NCI-H146 (cell line): ENCODE measurements at regions not wholly inside any gene's neighbourhood (a gene's known extent, or its start where the extent isn't known, plus 50 kb on each side); places are given as distances from the start of the nearest gene placed in this dataset.
"Not testable (repeated sequence)": the region's sequence is repeated elsewhere in the genome, so short reads cannot be mapped to it uniquely, and the experiment has no call there.

Source experiments
- DNase-seq: peaks from one replicate; lab custom pipeline; 2025; lab: John Stamatoyannopoulos, UW

- no peak for DNase-seq
Observed at GRCh38 chr7:96770758-96771157, 61.1 kb upstream of the SEM1 start.

DNA sequence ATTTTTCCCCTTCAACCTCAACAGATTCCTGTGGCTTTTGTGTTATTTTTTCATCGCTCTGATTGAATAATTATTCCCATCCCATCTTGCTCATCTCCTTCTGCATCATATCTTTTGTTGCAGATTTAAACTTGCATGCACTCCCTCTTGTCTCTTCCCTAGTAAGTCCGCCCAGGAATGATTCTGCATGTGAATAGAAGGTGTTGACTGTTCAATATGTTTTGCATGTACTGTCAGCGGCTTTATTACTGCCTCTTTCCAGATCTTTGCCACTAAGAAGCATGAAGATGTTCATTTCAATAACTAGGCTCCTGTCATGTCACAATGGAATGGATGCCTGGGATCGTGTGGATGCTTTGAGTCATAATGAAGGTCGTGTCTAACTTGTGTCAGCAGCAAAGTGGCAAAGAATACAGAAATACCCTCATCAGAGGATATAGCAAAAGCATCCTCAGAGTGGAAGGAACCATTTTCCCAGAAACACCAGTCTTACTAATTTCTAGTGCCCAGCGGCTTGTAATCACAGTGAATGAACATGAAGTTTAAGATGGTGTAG, 62.6 kb upstream of the SEM1 start:
- no peak for DNase-seq

DNA sequence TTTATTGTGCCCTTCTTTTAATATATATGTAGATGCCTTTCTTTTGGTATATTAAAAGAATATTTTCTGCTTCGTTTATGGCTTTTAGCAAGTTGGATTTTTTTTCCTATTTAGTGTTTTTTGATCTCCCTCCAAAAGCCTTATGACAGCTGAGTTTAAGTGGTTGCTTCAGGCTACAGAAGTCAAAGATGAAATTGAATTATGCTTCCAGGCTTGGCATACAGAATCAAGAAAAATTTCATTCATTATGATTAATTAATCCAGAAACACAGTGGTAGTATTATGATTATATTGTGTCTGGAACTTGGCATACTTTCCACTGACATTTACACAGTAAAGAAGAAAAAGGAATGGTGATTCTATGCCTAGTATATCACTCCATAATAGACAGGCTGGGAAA, 63.8 kb upstream of the SEM1 start:
- no peak for DNase-seq

GRCh38 chr7:96774358-96774757, 64.7 kb upstream of the SEM1 start:
- DNase-seq: no peak

DNA sequence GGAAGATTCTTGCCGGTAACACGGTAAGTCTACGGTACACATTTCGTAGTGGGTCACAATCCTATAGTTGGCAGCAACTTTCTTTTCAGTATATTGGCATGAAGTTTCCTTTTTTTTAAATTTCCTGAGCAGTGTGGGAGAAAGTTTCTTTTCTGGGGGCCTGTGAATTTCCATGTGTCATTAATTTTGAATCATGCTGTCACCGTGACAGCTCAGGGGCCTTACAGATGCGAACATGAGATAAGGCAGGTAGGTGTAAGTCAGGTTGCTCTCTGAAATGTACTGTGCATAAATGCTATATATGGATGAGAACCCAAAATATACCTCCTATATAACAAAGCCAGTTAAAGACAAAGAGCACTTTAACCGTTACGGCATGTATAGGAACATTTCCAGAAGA, 65.4 kb upstream of the SEM1 start:
- no peak for DNase-seq

DNA sequence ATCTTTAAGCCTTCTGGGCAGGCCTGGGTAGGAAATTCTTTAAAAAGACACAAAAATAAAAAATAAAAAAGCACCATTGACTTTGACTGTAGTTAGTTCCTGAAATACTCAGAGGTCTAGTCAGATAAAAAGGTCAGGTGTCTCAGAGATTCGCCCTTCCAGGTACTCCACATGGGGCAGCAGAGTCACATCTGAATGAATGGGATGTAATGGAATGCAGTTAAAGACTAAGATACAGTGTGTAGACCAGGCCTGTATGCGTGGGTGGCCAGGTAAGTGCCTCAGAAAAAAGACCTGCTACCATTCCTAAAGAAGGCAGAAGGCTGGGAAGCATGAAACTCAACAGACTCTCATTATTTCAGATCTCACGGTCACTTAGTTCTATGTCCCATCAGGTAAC, 68.6 kb upstream of the SEM1 start:
- DNase-seq: no peak

GRCh38 chr7:96781919-96782318, 72.3 kb upstream of the SEM1 start:
- DNase-seq: no peak

DNA sequence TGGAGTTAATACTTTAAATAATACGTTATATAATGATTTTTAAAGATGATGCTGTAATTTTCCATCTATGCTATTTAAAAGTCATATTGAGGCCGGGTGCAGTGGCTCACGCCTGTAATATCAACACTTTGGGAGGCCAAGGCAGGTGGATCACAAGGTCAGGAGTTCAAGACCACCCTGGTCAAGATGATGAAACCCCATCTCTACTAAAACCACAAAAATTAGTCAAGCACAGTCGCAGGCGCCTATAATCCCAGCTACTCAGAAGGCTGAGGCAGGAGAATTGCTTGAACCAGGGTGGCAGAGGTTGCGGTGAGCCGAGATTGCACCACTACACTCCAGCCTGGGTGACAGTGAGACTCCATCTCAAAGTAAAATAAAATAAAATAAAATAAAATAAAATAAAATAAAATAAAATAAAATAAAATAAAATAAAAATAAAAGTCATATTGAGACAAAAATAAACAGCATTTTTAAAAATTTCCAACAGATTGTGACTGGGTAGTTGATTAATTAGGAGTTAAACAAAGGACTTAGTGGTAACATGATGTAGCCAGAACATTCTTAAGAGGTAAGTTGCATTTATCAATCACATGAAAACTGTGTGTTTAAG, 73.1 kb upstream of the SEM1 start:
- DNase-seq: not testable (repeated sequence)

GRCh38 chr7:96784597-96784996, 75.0 kb upstream of the SEM1 start:
- no peak for DNase-seq

- peak; percentile 76 for DNase-seq
Observed at GRCh38 chr7:96786261-96786997, 76.8 kb upstream of the SEM1 start.

DNA sequence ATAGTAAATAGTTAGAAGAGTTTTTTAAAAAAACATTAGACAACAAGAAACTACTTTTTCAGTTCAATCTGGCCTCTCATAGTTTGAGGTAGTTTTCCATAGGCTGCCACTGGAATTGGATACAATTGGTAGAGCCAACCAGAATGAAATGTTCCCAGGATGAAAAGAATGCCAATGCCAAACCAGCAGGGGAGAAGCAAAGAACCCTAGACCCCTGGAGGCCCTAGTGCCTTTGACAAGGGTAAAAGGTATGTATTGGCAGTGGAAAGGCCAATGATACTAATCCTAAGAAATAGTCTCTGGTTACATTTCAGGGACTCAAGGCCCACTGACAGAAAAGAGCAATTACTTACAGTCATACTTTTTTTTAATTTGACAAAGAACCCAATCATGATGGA, 77.4 kb upstream of the SEM1 start:
- no peak for DNase-seq

- no peak for DNase-seq
Observed at GRCh38 chr7:96789914-96790313, 80.3 kb upstream of the SEM1 start.

GRCh38 chr7:96792115-96792514, 82.5 kb upstream of the SEM1 start:
- no peak for DNase-seq

DNA sequence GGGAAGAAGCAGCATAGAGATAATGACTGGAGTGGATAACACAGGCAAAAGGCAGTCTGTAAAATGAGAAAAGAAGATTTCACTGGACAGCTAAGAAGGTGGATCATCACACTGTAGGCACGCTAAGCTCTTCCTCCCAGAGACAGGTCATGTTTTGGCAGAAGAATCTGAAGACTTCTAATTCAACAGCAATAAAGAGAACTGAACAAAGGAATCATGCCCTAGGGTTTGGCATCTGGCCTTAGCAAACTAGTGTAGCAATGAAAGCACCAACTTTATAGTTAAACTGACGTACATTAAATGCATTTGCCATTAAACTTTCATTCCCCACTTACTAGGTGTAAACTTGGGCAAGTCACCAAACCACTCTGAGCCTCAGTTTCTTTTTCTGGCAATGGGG, 84.4 kb upstream of the SEM1 start:
- no peak for DNase-seq

- DNase-seq: no peak
Observed at GRCh38 chr7:96800122-96800521, 90.5 kb upstream of the SEM1 start.

DNA sequence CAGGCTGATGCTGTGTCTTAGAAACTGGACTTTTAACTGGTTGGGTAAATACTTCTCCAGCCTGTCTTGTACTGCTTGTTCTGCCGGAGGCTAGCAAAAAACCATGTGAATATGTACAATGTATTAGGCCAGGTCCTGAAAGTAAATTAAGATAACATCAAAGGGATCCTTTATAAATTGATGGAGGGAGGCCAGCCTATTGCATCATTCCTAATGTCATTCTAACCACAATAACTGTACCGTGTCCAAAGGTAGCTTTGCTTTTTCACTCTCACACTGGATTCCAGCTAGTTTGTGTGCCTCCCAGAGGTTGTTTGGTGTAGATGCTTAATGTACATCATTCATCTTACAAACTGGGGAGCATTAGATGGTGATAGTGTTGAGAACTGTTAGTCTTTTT, 91.2 kb upstream of the SEM1 start:
- DNase-seq: no peak

- DNase-seq: no peak
Observed at GRCh38 chr7:96819111-96819700, 109.6 kb upstream of the SEM1 start.

DNA sequence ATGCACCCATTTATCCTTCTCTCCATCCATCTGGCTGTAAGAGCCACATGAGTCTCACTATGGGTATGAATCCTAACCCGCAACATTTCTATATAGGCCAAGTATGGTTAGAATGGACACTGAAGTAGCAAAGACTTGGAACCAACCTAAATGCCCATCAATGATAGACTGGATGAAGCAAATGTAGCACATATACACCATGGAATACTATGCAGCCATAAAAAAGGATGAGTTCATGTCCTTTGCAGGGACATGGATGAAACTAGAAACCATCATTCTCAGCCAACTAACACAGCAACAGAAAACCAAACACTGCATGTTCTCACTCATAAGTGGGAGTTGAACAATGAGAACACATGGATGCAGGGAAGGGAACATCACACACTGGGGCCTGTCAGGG, 111.5 kb upstream of the SEM1 start:
- not testable (repeated sequence) for DNase-seq

DNA sequence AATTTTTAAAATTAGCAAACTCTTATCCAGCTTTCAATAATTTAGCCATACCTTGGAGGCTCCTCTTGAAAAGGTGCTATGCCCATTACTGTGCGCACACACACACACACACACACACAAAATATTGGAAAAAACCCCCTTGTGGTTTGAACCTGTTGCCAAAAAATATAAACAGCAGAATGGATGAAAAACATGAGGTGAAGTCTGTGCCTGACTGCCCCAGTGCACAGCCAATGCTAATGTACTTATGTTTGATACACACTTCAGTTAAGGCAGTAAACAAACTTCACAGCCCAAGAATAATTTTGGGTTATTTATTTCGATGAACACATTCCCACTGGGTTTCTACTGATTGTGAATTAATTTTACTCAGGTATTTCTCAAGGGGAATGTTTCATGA, 113.2 kb upstream of the SEM1 start:
- DNase-seq: no peak

- DNase-seq: no peak
Observed at GRCh38 chr7:96823274-96823673, 113.6 kb upstream of the SEM1 start.

GRCh38 chr7:96824686-96825085, 115.0 kb upstream of the SEM1 start:
- DNase-seq: no peak

- DNase-seq: no peak
Observed at GRCh38 chr7:96825285-96825684, 115.6 kb upstream of the SEM1 start.

DNA sequence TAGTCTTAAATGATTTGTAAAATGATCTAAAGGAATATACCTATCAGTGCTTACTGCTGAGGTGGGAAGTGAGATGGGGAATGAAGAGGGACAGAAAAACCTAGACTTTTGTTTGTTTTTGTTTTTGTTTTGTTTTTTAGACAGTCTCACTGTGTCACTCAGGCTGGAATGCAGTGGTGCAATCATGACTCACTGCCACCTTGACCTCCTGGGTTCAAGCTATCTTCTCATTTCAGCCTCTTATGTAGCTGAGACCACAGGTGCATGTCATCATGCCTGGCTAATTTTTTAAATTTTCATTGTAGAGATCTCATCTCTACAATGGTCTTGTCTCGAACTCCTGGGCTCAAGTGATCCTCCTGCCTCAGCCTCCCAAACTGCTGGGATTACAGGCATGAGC, 116.4 kb upstream of the SEM1 start:
- no peak for DNase-seq
